DOHH2 (cell line): ENCODE measurements at regions not wholly inside any gene's neighbourhood (a gene's known extent, or its start where the extent isn't known, plus 50 kb on each side); places are given as distances from the start of the nearest gene placed in this dataset.

Experiments
- H3F3A ChIP-seq: fragments of 200-600 bp; sonication (generic), shearing (Covaris generic); 2 replicates; pipeline ENCODE4 v1.6.0; 2016; ENCODE audit warnings: antibody characterized with exemption, mild to moderate bottlenecking; ENCODE audit not compliant: control insufficient read depth, insufficient read depth
- H3K27ac ChIP-seq: fragments of 200-600 bp; sonication (generic); 2 replicates; pipeline ENCODE4 v1.5.1; 2014; ENCODE audit warnings: low read depth, mild to moderate bottlenecking, low read length, moderate library complexity
- H3K27me3 ChIP-seq: fragments of 200-600 bp; sonication (generic); 2 replicates; pipeline ENCODE4 v1.6.1; 2014; ENCODE audit warnings: mild to moderate bottlenecking, low read length, mixed read lengths; ENCODE audit not compliant: control insufficient read depth
- H3K36me3 ChIP-seq: fragments of 200-600 bp; sonication (generic); 2 replicates; pipeline ENCODE4 v1.6.1; 2014; ENCODE audit warnings: mild to moderate bottlenecking, low read length, moderate library complexity, mixed read lengths; ENCODE audit not compliant: control insufficient read depth
- H3K4me1 ChIP-seq: fragments of 200-600 bp; sonication (generic); 2 replicates; pipeline ENCODE4 v1.6.1; 2014; ENCODE audit warnings: mild to moderate bottlenecking, low read length, mixed read lengths; ENCODE audit not compliant: control insufficient read depth
- H3K4me2 ChIP-seq: fragments of 200-600 bp; sonication (generic); 2 replicates; pipeline ENCODE4 v1.6.0; 2014; ENCODE audit warnings: mild to moderate bottlenecking, low read length, moderate library complexity
- H3K4me3 ChIP-seq: fragments of 200-600 bp; sonication (generic); 2 replicates; pipeline ENCODE4 v1.5.1; 2014; ENCODE audit warnings: mild to moderate bottlenecking, low read length, mixed read lengths
- H3K79me2 ChIP-seq: fragments of 200-600 bp; sonication (generic); 2 replicates; pipeline ENCODE4 v1.6.1; 2014; ENCODE audit warnings: mild to moderate bottlenecking, low read length, mixed read lengths; ENCODE audit not compliant: control insufficient read depth
- H3K9me2 ChIP-seq: fragments of 200-600 bp; sonication (generic); replicated peaks from 2 replicates; pipeline ENCODE4 v1.6.1; 2014; ENCODE audit warnings: mild to moderate bottlenecking, low read length, mixed read lengths; ENCODE audit not compliant: control insufficient read depth
- H3K9me3 ChIP-seq: fragments of 200-600 bp; sonication (generic); 2 replicates; pipeline ENCODE4 v1.6.1; 2014; ENCODE audit warnings: antibody characterized with exemption, low read length, mixed read lengths; ENCODE audit not compliant: control insufficient read depth, insufficient read depth
- H4K20me1 ChIP-seq: fragments of 200-600 bp; sonication (generic); 2 replicates; pipeline ENCODE4 v1.6.0; 2014; ENCODE audit warnings: low read depth, mild to moderate bottlenecking, antibody characterized with exemption, low read length, moderate library complexity; ENCODE audit not compliant: control insufficient read depth, insufficient read depth
- EZH2phosphoT487 ChIP-seq: fragments of 200-600 bp; sonication (generic); IDR thresholded peaks from 2 replicates; pipeline ENCODE4 v1.6.1; 2017; ENCODE audit warnings: borderline replicate concordance, mild to moderate bottlenecking, antibody characterized with exemption, low read length, moderate library complexity, mixed read lengths
- TF ChIP-seq, protein P1 (sequence below): fragments of 200-600 bp; sonication (generic); IDR thresholded peaks from one replicate; pipeline ENCODE4 v1.5.1; 2014; ENCODE audit warnings: antibody characterized with exemption, mild to moderate bottlenecking, low read depth, low read length; ENCODE audit not compliant: poor library complexity, severe bottlenecking

DNA sequence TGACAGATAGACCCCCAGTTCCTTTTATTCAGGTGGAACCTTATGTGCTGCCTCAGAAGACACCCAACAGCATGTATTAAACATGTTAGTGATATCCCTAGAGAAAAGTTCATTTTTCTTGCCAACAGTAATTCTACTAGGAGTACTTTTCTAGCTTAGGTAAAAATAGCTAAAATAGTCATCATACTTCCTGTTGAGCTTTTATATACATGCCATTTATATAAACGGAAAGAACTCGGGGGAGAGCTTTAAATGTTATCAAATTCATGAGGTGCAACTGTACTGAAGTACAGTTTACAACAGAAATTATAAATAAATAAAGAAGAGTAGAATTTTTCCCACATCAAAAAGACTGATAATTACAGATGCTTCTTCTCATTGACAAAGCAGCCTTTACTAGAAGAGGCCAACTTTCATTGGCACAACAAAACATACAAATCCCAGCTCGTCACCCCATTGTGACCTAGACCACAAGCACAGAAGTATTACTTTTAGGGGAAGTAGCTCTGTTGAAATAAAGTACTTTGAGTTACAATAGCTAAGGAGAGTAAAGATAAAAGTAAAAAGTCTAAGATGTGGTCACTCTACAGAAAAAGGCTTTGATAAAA is 59.1 kb upstream of the POU2AF2 start:
- H3K4me1 ChIP-seq, result peaks cover 44% of the 10 kb centered on the region
- no peaks in the 10 kb centered on the region for H3K9me2 ChIP-seq
- peaks cover 3% of the 10 kb centered on the region; the same call in 1 of the 2 replicates for H3F3A ChIP-seq
- H4K20me1 ChIP-seq, result no peaks in the 10 kb centered on the region
- peak overlapping the region; percentile 57 for H3K4me2 ChIP-seq
- no peaks in the 10 kb centered on the region for H3K36me3 ChIP-seq
- H3K79me2 ChIP-seq, result no peaks in the 10 kb centered on the region
- 0 out of 2 replicates have a peak, but pooled peaks cover 7% of the 10 kb centered on the region for H3K9me3 ChIP-seq
- H3K4me3 ChIP-seq, result peak overlapping the region; percentile 30
- H3K27ac ChIP-seq, result peak overlapping the region; percentile 34
- no peaks in the 10 kb centered on the region for H3K27me3 ChIP-seq
- TF ChIP-seq EZH2phosphoT487, result no peak
- TF ChIP-seq, protein P1, sequence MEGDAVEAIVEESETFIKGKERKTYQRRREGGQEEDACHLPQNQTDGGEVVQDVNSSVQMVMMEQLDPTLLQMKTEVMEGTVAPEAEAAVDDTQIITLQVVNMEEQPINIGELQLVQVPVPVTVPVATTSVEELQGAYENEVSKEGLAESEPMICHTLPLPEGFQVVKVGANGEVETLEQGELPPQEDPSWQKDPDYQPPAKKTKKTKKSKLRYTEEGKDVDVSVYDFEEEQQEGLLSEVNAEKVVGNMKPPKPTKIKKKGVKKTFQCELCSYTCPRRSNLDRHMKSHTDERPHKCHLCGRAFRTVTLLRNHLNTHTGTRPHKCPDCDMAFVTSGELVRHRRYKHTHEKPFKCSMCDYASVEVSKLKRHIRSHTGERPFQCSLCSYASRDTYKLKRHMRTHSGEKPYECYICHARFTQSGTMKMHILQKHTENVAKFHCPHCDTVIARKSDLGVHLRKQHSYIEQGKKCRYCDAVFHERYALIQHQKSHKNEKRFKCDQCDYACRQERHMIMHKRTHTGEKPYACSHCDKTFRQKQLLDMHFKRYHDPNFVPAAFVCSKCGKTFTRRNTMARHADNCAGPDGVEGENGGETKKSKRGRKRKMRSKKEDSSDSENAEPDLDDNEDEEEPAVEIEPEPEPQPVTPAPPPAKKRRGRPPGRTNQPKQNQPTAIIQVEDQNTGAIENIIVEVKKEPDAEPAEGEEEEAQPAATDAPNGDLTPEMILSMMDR, result no peak

DNA sequence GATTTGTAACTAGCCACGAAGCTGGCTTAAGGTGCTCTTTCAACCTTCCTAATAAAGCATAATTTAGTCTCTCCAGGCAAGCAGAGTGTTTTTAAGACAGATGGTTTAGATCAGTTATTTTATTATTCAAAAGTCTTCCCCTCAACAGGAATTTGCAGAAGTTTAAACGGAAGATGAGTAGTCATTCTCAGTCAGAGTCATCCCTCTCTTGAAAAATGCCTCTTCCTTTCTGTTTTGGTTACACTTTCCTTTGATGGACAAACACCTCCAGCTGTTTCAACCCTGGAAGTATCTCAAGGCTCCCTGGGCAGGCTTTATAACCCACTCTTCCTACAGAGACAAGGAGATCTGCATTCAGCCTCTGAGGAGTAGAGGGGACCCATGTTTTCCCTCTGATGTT is 60.3 kb upstream of the POU2AF2 start:
- H3K27me3 ChIP-seq, result no peaks in the 10 kb centered on the region
- no peaks in the 10 kb centered on the region for H3K9me2 ChIP-seq
- H4K20me1 ChIP-seq, result no peaks in the 10 kb centered on the region
- H3K4me1 ChIP-seq, result peaks cover 47% of the 10 kb centered on the region
- H3F3A ChIP-seq, result peaks cover 3% of the 10 kb centered on the region; the same call in 1 of the 2 replicates
- H3K27ac ChIP-seq, result no peak overlapping the region
- peak overlapping the region; percentile 57 for H3K4me2 ChIP-seq
- H3K4me3 ChIP-seq, result no peak overlapping the region
- TF ChIP-seq EZH2phosphoT487, result no peak
- TF ChIP-seq, protein P1, result no peak
- H3K9me3 ChIP-seq, result 0 out of 2 replicates have a peak, but pooled peaks cover 7% of the 10 kb centered on the region
- H3K36me3 ChIP-seq, result no peaks in the 10 kb centered on the region
- no peaks in the 10 kb centered on the region for H3K79me2 ChIP-seq

DNA sequence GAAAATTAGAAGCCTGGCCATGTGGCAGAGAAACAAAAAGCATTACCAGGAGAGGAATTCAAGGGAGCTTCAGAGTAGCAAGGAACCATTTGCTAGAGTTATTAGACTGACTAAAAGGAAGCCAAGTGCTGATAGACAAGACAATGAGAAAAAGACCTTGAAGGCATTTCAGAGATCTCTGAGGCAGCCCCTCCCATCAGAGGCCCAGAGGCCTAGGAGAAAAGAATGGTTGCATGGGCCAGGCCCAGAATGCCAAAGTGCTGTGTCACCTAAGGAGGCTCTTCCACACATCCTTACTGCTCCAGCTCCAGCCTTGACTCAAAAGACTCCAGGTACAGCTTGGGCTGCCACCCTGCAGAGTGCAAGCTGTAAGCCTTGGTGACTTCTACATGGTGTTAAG is 61.8 kb upstream of the POU2AF2 start:
- no peak overlapping the region for H3K4me3 ChIP-seq
- H3K27me3 ChIP-seq, result no peaks in the 10 kb centered on the region
- H3F3A ChIP-seq, result peaks cover 10% of the 10 kb centered on the region
- 0 out of 2 replicates have a peak, but pooled peaks cover 7% of the 10 kb centered on the region for H3K9me3 ChIP-seq
- H3K27ac ChIP-seq, result no peak overlapping the region
- H3K4me2 ChIP-seq, result no peak overlapping the region
- H4K20me1 ChIP-seq, result no peaks in the 10 kb centered on the region
- peaks cover 52% of the 10 kb centered on the region for H3K4me1 ChIP-seq
- no peak for TF ChIP-seq EZH2phosphoT487
- TF ChIP-seq, protein P1, result no peak
- no peaks in the 10 kb centered on the region for H3K36me3 ChIP-seq
- H3K79me2 ChIP-seq, result no peaks in the 10 kb centered on the region
- no peaks in the 10 kb centered on the region for H3K9me2 ChIP-seq
